WTC11 (cell line): ENCODE measurements at regions not wholly inside any gene's neighbourhood (a gene's known extent, or its start where the extent isn't known, plus 50 kb on each side); places are given as distances from the start of the nearest gene placed in this dataset.

ENCODE experiments used
- ATAC-seq: fragments of 200-7000 bp; cut with Tn5 transposase; 2 replicates; pipeline ENCODE4 v1.10.0; 2021; ENCODE audit warnings: mild to moderate bottlenecking, moderate library complexity
- CTCF ChIA-PET: fragments of 300-600 bp; sonication (Branson Sonifier 250); formaldehyde crosslinking; loops from one replicate; lab custom pipeline; 2021; ENCODE audit warnings: antibody characterized with exemption; lab: Charles Lee
- POLR2A ChIA-PET: fragments of 350-600 bp; sonication (Branson Sonifier 250); formaldehyde crosslinking; loops from one replicate; lab custom pipeline; 2021; ENCODE audit warnings: antibody characterized with exemption; lab: Charles Lee
- DNase-seq: peaks from one replicate; pipeline ENCODE4 v3.0.0; 2021; ENCODE audit warnings: low spot score
- H3K27ac Mint-ChIP-seq: 2 replicates; pipeline ENCODE4 v1.8.0; 2021; ENCODE audit warnings: mixed read lengths
- H3K27me3 Mint-ChIP-seq: 2 replicates; pipeline ENCODE4 v1.8.0; 2021; ENCODE audit warnings: low read depth, mild to moderate bottlenecking, moderate library complexity, mixed read lengths
- H3K36me3 Mint-ChIP-seq: 2 replicates; pipeline ENCODE4 v1.8.0; 2021; ENCODE audit warnings: mixed read lengths
- H3K4me1 Mint-ChIP-seq: 2 replicates; pipeline ENCODE4 v1.8.0; 2022; ENCODE audit warnings: mixed read lengths
- H3K4me3 Mint-ChIP-seq: 2 replicates; pipeline ENCODE4 v1.8.0; 2021; ENCODE audit warnings: mild to moderate bottlenecking, moderate library complexity, mixed read lengths
- H3K9me3 Mint-ChIP-seq: 2 replicates; pipeline ENCODE4 v1.8.0; 2021; ENCODE audit warnings: mixed read lengths
- CREM ChIP-seq: sonication (generic); formaldehyde crosslinking; IDR thresholded peaks from 2 replicates; pipeline ENCODE4 v1.8.1; 2022; ENCODE audit warnings: mild to moderate bottlenecking, missing genetic modification reagents, moderate library complexity
- ELF4 ChIP-seq: sonication (generic); formaldehyde crosslinking; IDR thresholded peaks from 2 replicates; pipeline ENCODE4 v1.8.1; 2022; ENCODE audit warnings: low read depth, mild to moderate bottlenecking, moderate library complexity, missing genetic modification reagents
- EMX1 ChIP-seq: fragments of 250-450 bp; sonication (Bioruptor Pico); IDR thresholded peaks from 2 replicates; pipeline ENCODE4 v1.8.0; 2021; ENCODE audit warnings: mild to moderate bottlenecking
- NR1H2 ChIP-seq: sonication (generic); formaldehyde crosslinking; IDR thresholded peaks from 2 replicates; pipeline ENCODE4 v1.9.0; 2021; ENCODE audit warnings: mild to moderate bottlenecking, moderate library complexity, missing genetic modification reagents
- ZNF121 ChIP-seq: sonication (generic); formaldehyde crosslinking; IDR thresholded peaks from 2 replicates; pipeline ENCODE4 v1.8.0; 2023; ENCODE audit warnings: missing genetic modification reagents
- ZNF416 ChIP-seq: fragments of 250-450 bp; sonication (Bioruptor Pico); IDR thresholded peaks from 2 replicates; pipeline ENCODE4 v1.9.0; 2021; ENCODE audit warnings: mild to moderate bottlenecking, inconsistent platforms
- TF ChIP-seq, protein P1 (sequence below): fragments of 250-450 bp; sonication (Bioruptor Pico); IDR thresholded peaks from 2 replicates; pipeline ENCODE4 v2.1.2; 2022; ENCODE audit warnings: mild to moderate bottlenecking, moderate library complexity
- TF ChIP-seq, protein P2 (sequence below): sonication (generic); formaldehyde crosslinking; conservative IDR thresholded peaks from 2 replicates; pipeline ENCODE4 v1.8.1; 2023; ENCODE audit warnings: mild to moderate bottlenecking, low read depth, missing genetic modification reagents, moderate library complexity
- TF ChIP-seq, protein P3 (sequence below): sonication (generic); formaldehyde crosslinking; IDR thresholded peaks from 2 replicates; pipeline ENCODE4 v1.8.0; 2022; ENCODE audit warnings: mild to moderate bottlenecking, missing genetic modification reagents
- TF ChIP-seq, protein P4 (sequence below): fragments of 200-600 bp; IDR thresholded peaks from 2 replicates; pipeline ENCODE4 v1.8.0; 2022; ENCODE audit warnings: antibody characterized with exemption
- TF ChIP-seq, protein P5 (sequence below): sonication (generic); formaldehyde crosslinking; IDR thresholded peaks from 2 replicates; pipeline ENCODE4 v1.8.1; 2023; ENCODE audit warnings: mild to moderate bottlenecking, missing genetic modification reagents
- TF ChIP-seq, protein P6 (sequence below): sonication (generic); formaldehyde crosslinking; IDR thresholded peaks from 2 replicates; pipeline ENCODE4 v1.8.1; 2023; ENCODE audit warnings: mild to moderate bottlenecking, moderate library complexity, missing genetic modification reagents
- TF ChIP-seq, protein P7 (sequence below): sonication (generic); formaldehyde crosslinking; IDR thresholded peaks from 2 replicates; pipeline ENCODE4 v1.8.0; 2023; ENCODE audit warnings: missing genetic modification reagents
- TF ChIP-seq, protein P8 (sequence below): sonication (generic); formaldehyde crosslinking; IDR thresholded peaks from 2 replicates; pipeline ENCODE4 v1.8.0; 2022; ENCODE audit warnings: mild to moderate bottlenecking, missing genetic modification reagents

DNA sequence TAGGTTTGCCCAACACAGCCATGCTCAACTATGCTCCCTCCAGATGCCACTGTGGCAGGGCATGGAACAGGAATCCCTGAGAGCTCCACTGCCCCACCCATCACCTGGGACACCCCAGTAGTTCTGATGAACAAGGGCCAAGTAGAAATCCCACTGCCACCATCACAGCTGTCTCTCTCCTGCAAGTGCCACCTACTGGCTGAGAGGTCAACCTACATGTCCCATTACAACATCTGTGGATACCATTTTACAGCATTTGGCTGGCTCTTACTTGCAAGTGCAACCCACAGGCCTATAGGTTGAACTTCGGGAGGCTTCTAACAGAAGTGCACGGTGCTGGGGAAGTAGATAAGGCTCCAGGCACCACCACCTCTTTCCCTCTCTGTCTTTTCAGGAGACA is 142.5 kb downstream of the CXXC4 start:
- peaks cover 19% of the 10 kb centered on the region for H3K9me3 Mint-ChIP-seq
- peaks cover 9% of the 10 kb centered on the region; the same call in 1 of the 2 replicates for H3K36me3 Mint-ChIP-seq
- ATAC-seq (peak; percentile 99), DNase-seq (peak; percentile 14)
- CTCF ChIA-PET = interaction anchor here (1.0 to 1.5 kb wide), 4 partner anchors 19 to 239 kb away, joined by 3 to 4 read pairs (median 3); no protein-coding TSS in a partner anchor
- H3K27me3 Mint-ChIP-seq = no peaks in the 10 kb centered on the region
- no peak for TF ChIP-seq ELF4
- TF ChIP-seq, protein P1, sequence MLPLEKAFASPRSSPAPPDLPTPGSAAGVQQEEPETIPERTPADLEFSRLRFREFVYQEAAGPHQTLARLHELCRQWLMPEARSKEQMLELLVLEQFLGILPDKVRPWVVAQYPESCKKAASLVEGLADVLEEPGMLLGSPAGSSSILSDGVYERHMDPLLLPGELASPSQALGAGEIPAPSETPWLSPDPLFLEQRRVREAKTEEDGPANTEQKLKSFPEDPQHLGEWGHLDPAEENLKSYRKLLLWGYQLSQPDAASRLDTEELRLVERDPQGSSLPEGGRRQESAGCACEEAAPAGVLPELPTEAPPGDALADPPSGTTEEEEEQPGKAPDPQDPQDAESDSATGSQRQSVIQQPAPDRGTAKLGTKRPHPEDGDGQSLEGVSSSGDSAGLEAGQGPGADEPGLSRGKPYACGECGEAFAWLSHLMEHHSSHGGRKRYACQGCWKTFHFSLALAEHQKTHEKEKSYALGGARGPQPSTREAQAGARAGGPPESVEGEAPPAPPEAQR = peak; percentile 82; the same call in 1 of the 2 replicates
- TF ChIP-seq, protein P2, sequence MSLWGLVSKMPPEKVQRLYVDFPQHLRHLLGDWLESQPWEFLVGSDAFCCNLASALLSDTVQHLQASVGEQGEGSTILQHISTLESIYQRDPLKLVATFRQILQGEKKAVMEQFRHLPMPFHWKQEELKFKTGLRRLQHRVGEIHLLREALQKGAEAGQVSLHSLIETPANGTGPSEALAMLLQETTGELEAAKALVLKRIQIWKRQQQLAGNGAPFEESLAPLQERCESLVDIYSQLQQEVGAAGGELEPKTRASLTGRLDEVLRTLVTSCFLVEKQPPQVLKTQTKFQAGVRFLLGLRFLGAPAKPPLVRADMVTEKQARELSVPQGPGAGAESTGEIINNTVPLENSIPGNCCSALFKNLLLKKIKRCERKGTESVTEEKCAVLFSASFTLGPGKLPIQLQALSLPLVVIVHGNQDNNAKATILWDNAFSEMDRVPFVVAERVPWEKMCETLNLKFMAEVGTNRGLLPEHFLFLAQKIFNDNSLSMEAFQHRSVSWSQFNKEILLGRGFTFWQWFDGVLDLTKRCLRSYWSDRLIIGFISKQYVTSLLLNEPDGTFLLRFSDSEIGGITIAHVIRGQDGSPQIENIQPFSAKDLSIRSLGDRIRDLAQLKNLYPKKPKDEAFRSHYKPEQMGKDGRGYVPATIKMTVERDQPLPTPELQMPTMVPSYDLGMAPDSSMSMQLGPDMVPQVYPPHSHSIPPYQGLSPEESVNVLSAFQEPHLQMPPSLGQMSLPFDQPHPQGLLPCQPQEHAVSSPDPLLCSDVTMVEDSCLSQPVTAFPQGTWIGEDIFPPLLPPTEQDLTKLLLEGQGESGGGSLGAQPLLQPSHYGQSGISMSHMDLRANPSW (CRISPR knock-in tag) = no peak
- no peak for TF ChIP-seq NR1H2 (CRISPR knock-in tag)
- TF ChIP-seq, protein P3, sequence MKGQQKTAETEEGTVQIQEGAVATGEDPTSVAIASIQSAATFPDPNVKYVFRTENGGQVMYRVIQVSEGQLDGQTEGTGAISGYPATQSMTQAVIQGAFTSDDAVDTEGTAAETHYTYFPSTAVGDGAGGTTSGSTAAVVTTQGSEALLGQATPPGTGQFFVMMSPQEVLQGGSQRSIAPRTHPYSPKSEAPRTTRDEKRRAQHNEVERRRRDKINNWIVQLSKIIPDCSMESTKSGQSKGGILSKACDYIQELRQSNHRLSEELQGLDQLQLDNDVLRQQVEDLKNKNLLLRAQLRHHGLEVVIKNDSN (CRISPR knock-in tag) = no peak
- TF ChIP-seq, protein P4, sequence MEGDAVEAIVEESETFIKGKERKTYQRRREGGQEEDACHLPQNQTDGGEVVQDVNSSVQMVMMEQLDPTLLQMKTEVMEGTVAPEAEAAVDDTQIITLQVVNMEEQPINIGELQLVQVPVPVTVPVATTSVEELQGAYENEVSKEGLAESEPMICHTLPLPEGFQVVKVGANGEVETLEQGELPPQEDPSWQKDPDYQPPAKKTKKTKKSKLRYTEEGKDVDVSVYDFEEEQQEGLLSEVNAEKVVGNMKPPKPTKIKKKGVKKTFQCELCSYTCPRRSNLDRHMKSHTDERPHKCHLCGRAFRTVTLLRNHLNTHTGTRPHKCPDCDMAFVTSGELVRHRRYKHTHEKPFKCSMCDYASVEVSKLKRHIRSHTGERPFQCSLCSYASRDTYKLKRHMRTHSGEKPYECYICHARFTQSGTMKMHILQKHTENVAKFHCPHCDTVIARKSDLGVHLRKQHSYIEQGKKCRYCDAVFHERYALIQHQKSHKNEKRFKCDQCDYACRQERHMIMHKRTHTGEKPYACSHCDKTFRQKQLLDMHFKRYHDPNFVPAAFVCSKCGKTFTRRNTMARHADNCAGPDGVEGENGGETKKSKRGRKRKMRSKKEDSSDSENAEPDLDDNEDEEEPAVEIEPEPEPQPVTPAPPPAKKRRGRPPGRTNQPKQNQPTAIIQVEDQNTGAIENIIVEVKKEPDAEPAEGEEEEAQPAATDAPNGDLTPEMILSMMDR = peak; percentile 31
- TF ChIP-seq, protein P5, sequence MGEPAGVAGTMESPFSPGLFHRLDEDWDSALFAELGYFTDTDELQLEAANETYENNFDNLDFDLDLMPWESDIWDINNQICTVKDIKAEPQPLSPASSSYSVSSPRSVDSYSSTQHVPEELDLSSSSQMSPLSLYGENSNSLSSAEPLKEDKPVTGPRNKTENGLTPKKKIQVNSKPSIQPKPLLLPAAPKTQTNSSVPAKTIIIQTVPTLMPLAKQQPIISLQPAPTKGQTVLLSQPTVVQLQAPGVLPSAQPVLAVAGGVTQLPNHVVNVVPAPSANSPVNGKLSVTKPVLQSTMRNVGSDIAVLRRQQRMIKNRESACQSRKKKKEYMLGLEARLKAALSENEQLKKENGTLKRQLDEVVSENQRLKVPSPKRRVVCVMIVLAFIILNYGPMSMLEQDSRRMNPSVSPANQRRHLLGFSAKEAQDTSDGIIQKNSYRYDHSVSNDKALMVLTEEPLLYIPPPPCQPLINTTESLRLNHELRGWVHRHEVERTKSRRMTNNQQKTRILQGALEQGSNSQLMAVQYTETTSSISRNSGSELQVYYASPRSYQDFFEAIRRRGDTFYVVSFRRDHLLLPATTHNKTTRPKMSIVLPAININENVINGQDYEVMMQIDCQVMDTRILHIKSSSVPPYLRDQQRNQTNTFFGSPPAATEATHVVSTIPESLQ (CRISPR knock-in tag) = no peak
- TF ChIP-seq, protein P6, sequence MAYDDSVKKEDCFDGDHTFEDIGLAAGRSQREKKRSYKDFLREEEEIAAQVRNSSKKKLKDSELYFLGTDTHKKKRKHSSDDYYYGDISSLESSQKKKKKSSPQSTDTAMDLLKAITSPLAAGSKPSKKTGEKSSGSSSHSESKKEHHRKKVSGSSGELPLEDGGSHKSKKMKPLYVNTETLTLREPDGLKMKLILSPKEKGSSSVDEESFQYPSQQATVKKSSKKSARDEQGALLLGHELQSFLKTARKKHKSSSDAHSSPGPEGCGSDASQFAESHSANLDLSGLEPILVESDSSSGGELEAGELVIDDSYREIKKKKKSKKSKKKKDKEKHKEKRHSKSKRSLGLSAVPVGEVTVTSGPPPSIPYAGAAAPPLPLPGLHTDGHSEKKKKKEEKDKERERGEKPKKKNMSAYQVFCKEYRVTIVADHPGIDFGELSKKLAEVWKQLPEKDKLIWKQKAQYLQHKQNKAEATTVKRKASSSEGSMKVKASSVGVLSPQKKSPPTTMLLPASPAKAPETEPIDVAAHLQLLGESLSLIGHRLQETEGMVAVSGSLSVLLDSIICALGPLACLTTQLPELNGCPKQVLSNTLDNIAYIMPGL = no peak
- TF ChIP-seq ZNF416 (CRISPR knock-in tag) = no peak
- TF ChIP-seq ZNF121 (CRISPR knock-in tag) = no peak
- TF ChIP-seq, protein P7, sequence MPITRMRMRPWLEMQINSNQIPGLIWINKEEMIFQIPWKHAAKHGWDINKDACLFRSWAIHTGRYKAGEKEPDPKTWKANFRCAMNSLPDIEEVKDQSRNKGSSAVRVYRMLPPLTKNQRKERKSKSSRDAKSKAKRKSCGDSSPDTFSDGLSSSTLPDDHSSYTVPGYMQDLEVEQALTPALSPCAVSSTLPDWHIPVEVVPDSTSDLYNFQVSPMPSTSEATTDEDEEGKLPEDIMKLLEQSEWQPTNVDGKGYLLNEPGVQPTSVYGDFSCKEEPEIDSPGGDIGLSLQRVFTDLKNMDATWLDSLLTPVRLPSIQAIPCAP (CRISPR knock-in tag) = no peak
- TF ChIP-seq CREM (CRISPR knock-in tag) = no peak
- no peak for TF ChIP-seq EMX1 (CRISPR knock-in tag)
- H3K4me3 Mint-ChIP-seq = no peak overlapping the region
- H3K27ac Mint-ChIP-seq = no peak overlapping the region
- no peaks in the 10 kb centered on the region for H3K4me1 Mint-ChIP-seq
- POLR2A ChIA-PET = no interaction called here

DNA sequence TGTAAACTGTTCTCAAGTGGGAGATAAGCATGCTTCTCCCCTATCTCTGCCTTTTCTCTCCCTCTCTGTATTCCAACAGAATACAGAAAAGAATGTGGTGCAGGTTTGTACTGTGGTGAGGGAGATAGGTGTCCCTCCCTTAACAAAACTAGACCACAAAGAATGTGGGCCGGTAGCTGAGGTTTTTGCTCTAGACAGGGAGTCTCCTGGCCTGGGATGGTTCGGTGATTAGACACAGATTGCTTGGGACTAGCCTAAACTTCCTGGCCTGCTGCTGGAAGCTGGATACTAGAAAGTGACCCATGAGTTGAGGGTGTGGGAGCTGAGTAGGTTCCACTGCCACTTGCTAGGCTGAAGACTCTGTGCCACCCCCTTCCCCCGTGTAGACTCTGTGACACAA is 143.0 kb downstream of the CXXC4 start:
- no peak for ATAC-seq

More for the DNA sequence above, 143.0 kb downstream of the CXXC4 start:
- Mint-ChIP-seq H3K9me3 (peaks cover 14% of the 10 kb centered on the region), H3K27ac (no peak overlapping the region), H3K4me3 (no peak overlapping the region), H3K27me3 (no peaks in the 10 kb centered on the region), H3K4me1 (peaks cover under 1% of the 10 kb centered on the region; the same call in 1 of the 2 replicates), H3K36me3 (peaks cover 6% of the 10 kb centered on the region; the same call in 1 of the 2 replicates)
- ChIA-PET CTCF (interaction anchor here (1.0 to 1.5 kb wide), 4 partner anchors 19 to 240 kb away, joined by 3 to 4 read pairs (median 3); no protein-coding TSS in a partner anchor), POLR2A (no interaction called here)
- TF ChIP-seq, protein P8, sequence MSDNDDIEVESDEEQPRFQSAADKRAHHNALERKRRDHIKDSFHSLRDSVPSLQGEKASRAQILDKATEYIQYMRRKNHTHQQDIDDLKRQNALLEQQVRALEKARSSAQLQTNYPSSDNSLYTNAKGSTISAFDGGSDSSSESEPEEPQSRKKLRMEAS (CRISPR knock-in tag) = no peak
- no peak for DNase-seq
